ENCODE measurements at regions not wholly inside any gene's neighbourhood (a gene's known extent, or its start where the extent isn't known, plus 50 kb on each side); places are given as distances from the start of the nearest gene placed in this dataset.
A peak's percentile ranks its signal among the peaks of the same experiment; 100 is the strongest.

DNA sequence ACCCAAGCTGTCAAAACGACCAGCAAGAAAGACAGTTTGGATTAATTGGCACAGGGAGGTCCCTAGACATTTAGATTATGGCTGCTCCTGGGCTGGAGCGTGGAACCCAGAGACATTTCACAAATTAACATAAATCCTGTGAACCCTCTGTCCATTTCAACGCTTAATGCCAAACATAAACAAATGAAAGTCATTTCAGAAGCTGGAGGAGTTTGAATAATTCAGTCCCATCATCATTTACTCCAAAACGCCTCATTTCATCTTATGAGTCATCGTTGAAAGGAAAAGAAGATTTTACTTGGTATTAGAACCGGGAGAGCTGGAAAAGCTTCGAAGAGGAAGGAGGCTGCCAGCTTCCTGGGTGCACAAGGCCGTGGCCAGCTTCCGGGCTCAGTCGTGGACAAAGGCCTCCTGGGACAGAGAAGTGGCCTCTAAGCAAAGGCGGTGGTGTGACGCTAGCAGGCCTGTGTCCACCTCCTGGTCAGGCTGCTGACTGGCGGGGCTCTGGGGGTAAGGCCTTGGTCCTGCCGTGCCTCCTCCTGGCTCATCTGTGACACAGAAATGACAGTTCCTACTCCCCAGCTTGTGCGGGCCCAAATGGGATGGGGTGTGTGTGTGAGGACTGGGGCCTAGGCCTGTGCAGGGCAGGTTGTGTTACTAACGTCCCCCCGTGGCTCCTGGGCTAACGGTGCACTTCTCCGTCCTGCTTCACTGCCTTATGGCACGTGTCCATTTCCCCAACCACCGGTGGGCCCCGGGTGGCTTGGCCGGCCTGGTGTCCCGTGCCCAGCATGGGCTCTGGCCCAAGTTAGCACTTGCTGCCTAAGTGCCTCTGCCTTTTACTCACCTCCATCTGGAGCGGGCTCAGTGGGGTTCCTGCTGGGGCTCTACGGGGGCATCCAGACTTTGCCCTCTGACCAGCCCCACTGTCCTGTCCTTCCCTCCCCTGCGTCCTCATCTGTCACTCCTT lies 71.6 kb downstream of the RRM2 start:
- FAIRE-seq (peak; percentile 15), DNase-seq (ENCODE audit: low read depth, low spot score) (no peak)
- H3K4me1 ChIP-seq (ENCODE audit: control insufficient read depth, extremely low read depth, insufficient read depth, low read length): no peaks in the 10 kb centered on the region
- CTCF ChIA-PET: no interaction called here
- POLR2A ChIA-PET: no interaction called here
- no peaks in the 10 kb centered on the region for H3K27me3 ChIP-seq (ENCODE audit: control insufficient read depth in 2 of 2, insufficient read depth in 2 of 2, low read length in 2 of 2)
- H3K4me2 ChIP-seq (ENCODE audit: insufficient read depth, low read length): no peak overlapping the region
- no peaks in the 10 kb centered on the region for H3K9me1 ChIP-seq (replicated peaks; ENCODE audit: control insufficient read depth, extremely low read depth, insufficient read depth, low read length)
- no peak overlapping the region for H2AFZ ChIP-seq (ENCODE audit: low read depth, low read length)
- no peaks in the 10 kb centered on the region for H3K9me3 ChIP-seq (replicated peaks; ENCODE audit: control insufficient read depth, insufficient read depth, low read length)
- dilution Hi-C loops (cut with MboI; ENCODE audit: extremely low pct_ligation_motif_present, low sequenced_read_pairs) (no loop called here), intact Hi-C loops (cut with micrococcal nuclease) (no loop called here)
- no peak overlapping the region for H3K4me3 ChIP-seq (replicated peaks in 1 of 3; ENCODE audit: insufficient read depth in 1 of 3, low read depth in 1 of 3, low read length in 3 of 3)
- H3K27ac ChIP-seq (ENCODE audit: insufficient read depth, low read depth, low read length): no peak overlapping the region
- no peaks in the 10 kb centered on the region for H3K79me2 ChIP-seq (ENCODE audit: control insufficient read depth, insufficient read depth, low read length)
- no peaks in the 10 kb centered on the region for H4K20me1 ChIP-seq (replicated peaks; ENCODE audit: control insufficient read depth, extremely low read depth, insufficient read depth, low read length)
- no TSS peak for BruUV-seq (replicated peaks)
- TF ChIP-seq, protein P1, sequence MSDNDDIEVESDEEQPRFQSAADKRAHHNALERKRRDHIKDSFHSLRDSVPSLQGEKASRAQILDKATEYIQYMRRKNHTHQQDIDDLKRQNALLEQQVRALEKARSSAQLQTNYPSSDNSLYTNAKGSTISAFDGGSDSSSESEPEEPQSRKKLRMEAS (IDR thresholded peaks at IDR 0.05; ENCODE audit: insufficient read depth, insufficient read length): no peak
- no peak for TF ChIP-seq EZH2 (IDR thresholded peaks at IDR 0.05; ENCODE audit: borderline replicate concordance, low read depth, low read length, severe bottlenecking)
- TF ChIP-seq FOS (IDR thresholded peaks at IDR 0.05; ENCODE audit: borderline replicate concordance, insufficient read depth, low read length): peak; percentile 35
- no peak overlapping the region for H3K9ac ChIP-seq (replicated peaks; ENCODE audit: extremely low read depth, insufficient read depth, low read length)
- no peaks in the 10 kb centered on the region for H3K36me3 ChIP-seq (ENCODE audit: control insufficient read depth in 2 of 2, extremely low read depth in 1 of 2, insufficient read depth in 2 of 2, low read length in 2 of 2)

DNA sequence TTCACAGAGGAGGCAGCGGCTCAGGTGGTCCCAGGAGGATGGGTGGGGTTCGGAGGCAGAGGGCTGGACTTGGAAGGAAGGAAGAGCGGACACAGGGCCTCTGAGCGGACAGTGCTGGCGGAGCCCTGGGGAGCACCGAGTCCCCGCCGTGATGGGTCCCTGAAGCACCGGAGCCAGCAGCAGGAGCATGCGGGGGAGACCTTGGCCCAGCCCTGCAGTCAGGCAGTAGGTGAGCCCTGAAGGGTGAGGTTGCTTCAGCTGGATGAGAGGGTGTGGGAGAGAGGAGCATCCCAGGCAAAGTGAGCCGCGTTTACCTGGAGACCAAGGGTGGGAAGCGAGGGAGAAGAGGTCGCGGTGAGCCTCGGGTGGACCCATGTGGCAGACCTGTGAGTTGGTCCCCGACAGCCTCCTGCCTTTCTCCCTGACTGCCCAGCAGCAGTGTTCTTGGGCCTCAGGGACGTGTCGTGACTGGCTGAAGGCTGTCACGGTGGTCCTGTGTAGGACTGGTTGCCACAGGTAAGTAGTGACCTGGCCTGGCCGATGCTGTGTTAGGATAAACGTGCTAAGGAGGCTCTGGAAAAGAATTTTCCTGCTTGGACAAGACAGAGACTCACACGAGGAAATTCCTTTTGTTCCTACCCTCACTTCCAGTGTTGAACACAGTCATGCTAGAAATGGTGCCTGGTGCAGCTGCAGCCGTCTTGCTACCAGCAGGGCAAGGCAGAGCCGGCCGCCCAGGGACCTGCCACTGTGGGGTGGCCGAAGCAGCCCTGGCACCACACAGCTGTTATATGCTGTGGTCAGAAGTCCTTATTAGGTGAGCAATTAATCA lies 73.0 kb downstream of the RRM2 start:
- dilution Hi-C loops (cut with MboI; ENCODE audit: extremely low pct_ligation_motif_present, low sequenced_read_pairs): no loop called here
- Histone ChIP-seq H3K9me3 (replicated peaks; ENCODE audit: control insufficient read depth, insufficient read depth, low read length) (no peaks in the 10 kb centered on the region), H3K4me3 (replicated peaks in 1 of 3; ENCODE audit: insufficient read depth in 1 of 3, low read depth in 1 of 3, low read length in 3 of 3) (no peak overlapping the region), H3K4me2 (ENCODE audit: insufficient read depth, low read length) (no peak overlapping the region), H3K4me1 (ENCODE audit: control insufficient read depth, extremely low read depth, insufficient read depth, low read length) (no peaks in the 10 kb centered on the region), H3K27ac (ENCODE audit: insufficient read depth, low read depth, low read length) (no peak overlapping the region), H3K27me3 (ENCODE audit: control insufficient read depth in 2 of 2, insufficient read depth in 2 of 2, low read length in 2 of 2) (no peaks in the 10 kb centered on the region), H2AFZ (ENCODE audit: low read depth, low read length) (no peak overlapping the region), H4K20me1 (replicated peaks; ENCODE audit: control insufficient read depth, extremely low read depth, insufficient read depth, low read length) (no peaks in the 10 kb centered on the region), H3K9me1 (replicated peaks; ENCODE audit: control insufficient read depth, extremely low read depth, insufficient read depth, low read length) (no peaks in the 10 kb centered on the region), H3K79me2 (ENCODE audit: control insufficient read depth, insufficient read depth, low read length) (no peaks in the 10 kb centered on the region), H3K9ac (replicated peaks; ENCODE audit: extremely low read depth, insufficient read depth, low read length) (no peak overlapping the region), H3K36me3 (ENCODE audit: control insufficient read depth in 2 of 2, extremely low read depth in 1 of 2, insufficient read depth in 2 of 2, low read length in 2 of 2) (no peaks in the 10 kb centered on the region)
- ChIA-PET POLR2A (no interaction called here), CTCF (no interaction called here)
- intact Hi-C loops (cut with micrococcal nuclease): no loop called here
- TF ChIP-seq POLR2AphosphoS5 (IDR thresholded peaks at IDR 0.05; ENCODE audit: insufficient read depth, low read depth, low read length): no peak
- no peak for TF ChIP-seq GATA2 (IDR thresholded peaks at IDR 0.05; ENCODE audit: insufficient read depth, insufficient read length, low read depth, low read length)
- TF ChIP-seq POLR2A (IDR thresholded peaks at IDR 0.05; ENCODE audit: low read depth, low read length): no peak
- TF ChIP-seq FOS (IDR thresholded peaks at IDR 0.05; ENCODE audit: borderline replicate concordance, insufficient read depth, low read length): no peak
- TF ChIP-seq EZH2 (IDR thresholded peaks at IDR 0.05; ENCODE audit: borderline replicate concordance, low read depth, low read length, severe bottlenecking): no peak
- no peak for TF ChIP-seq MYC (IDR thresholded peaks at IDR 0.05; ENCODE audit: low read depth, low read length)
- no peak for TF ChIP-seq JUN (IDR thresholded peaks at IDR 0.05; ENCODE audit: borderline replicate concordance, insufficient read depth, insufficient read length, low read depth)
- TF ChIP-seq, protein P2, sequence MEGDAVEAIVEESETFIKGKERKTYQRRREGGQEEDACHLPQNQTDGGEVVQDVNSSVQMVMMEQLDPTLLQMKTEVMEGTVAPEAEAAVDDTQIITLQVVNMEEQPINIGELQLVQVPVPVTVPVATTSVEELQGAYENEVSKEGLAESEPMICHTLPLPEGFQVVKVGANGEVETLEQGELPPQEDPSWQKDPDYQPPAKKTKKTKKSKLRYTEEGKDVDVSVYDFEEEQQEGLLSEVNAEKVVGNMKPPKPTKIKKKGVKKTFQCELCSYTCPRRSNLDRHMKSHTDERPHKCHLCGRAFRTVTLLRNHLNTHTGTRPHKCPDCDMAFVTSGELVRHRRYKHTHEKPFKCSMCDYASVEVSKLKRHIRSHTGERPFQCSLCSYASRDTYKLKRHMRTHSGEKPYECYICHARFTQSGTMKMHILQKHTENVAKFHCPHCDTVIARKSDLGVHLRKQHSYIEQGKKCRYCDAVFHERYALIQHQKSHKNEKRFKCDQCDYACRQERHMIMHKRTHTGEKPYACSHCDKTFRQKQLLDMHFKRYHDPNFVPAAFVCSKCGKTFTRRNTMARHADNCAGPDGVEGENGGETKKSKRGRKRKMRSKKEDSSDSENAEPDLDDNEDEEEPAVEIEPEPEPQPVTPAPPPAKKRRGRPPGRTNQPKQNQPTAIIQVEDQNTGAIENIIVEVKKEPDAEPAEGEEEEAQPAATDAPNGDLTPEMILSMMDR (IDR thresholded peaks at IDR 0.05; ENCODE audit: extremely low read depth in 1 of 2, insufficient read depth in 1 of 2, low read depth in 1 of 2, low read length in 2 of 2): no peak
- TF ChIP-seq, protein P1 (IDR thresholded peaks at IDR 0.05; ENCODE audit: insufficient read depth, insufficient read length): no peak
- no TSS peak for BruUV-seq (replicated peaks)
- FAIRE-seq (no peak), DNase-seq (ENCODE audit: low read depth, low spot score) (no peak)

Data from endothelial cell of umbilical vein (primary cell).